ENCODE measurements at regions not wholly inside any gene's neighbourhood (a gene's known extent, or its start where the extent isn't known, plus 50 kb on each side); places are given as distances from the start of the nearest gene placed in this dataset.

GRCh38 chr7:118626739-118627138 lies 402.2 kb downstream of the ANKRD7 start:
- Mint-ChIP-seq H3K4me3 (no peak overlapping the region), H3K27ac (no peak overlapping the region), H3K4me1 (peaks cover 10% of the 10 kb centered on the region), H3K36me3 (ENCODE audit: low read depth) (no peaks in the 10 kb centered on the region), H3K9me3 (peaks cover 11% of the 10 kb centered on the region), H3K27me3 (ENCODE audit: insufficient read depth) (no peaks in the 10 kb centered on the region)
- WGBS, 2 experiments (ENCODE audit: insufficient coverage in 1 of 2, insufficient read length in 1 of 2) = 81 to 89% methylated on average over 2 to 4 of the region's 4 CpGs
- Histone ChIP-seq H3K36me3 (ENCODE audit: control insufficient read depth, insufficient read depth, low read length) (no peaks in the 10 kb centered on the region), H3K27me3 (ENCODE audit: control insufficient read depth, insufficient read depth, low read length, poor library complexity, severe bottlenecking) (no peaks in the 10 kb centered on the region), H3K4me1 (ENCODE audit: control insufficient read depth, insufficient read depth, low read length) (no peaks in the 10 kb centered on the region), H3K27ac (ENCODE audit: low read depth, low read length) (no peak overlapping the region), H3K4me3 (ENCODE audit: low read length) (peak overlapping the region; percentile 27), H3K9ac (ENCODE audit: extremely low read depth, low read length, poor library complexity, severe bottlenecking) (no peak overlapping the region), H3K9me3 (ENCODE audit: control insufficient read depth, low read length) (peaks cover 21% of the 10 kb centered on the region)
- no peak for DNase-seq
- no peak for TF ChIP-seq CTCF (conservative IDR thresholded peaks at IDR 0.05)

- no peaks in the 10 kb centered on the region for H3K27me3 ChIP-seq (ENCODE audit: control insufficient read depth, insufficient read depth, low read length, poor library complexity, severe bottlenecking)
- no peak for TF ChIP-seq CTCF (conservative IDR thresholded peaks at IDR 0.05)
These were observed 403.0 kb downstream of the ANKRD7 start for GRCh38 chr7:118627467-118627866.

GRCh38 chr7:118629898-118630438 lies 405.5 kb downstream of the ANKRD7 start:
- H3K4me1 Mint-ChIP-seq = peaks cover 14% of the 10 kb centered on the region
- peak; percentile 43 for DNase-seq
- WGBS, 2 experiments (ENCODE audit: insufficient coverage in 1 of 2, insufficient read length in 1 of 2) = 74% methylated on average over 1 of the region's 2 CpGs; no CpG with 5 or more reads in 1 of the 2 experiments
- no peak overlapping the region for H3K9ac ChIP-seq (ENCODE audit: extremely low read depth, low read length, poor library complexity, severe bottlenecking)
- H3K9me3 ChIP-seq (ENCODE audit: control insufficient read depth, low read length) = peaks cover 28% of the 10 kb centered on the region
- H3K27ac Mint-ChIP-seq = no peak overlapping the region
- H3K36me3 Mint-ChIP-seq (ENCODE audit: low read depth) = peaks cover 2% of the 10 kb centered on the region
- no peak for TF ChIP-seq CTCF (conservative IDR thresholded peaks at IDR 0.05)
- H3K4me1 ChIP-seq (ENCODE audit: control insufficient read depth, insufficient read depth, low read length) = no peaks in the 10 kb centered on the region
- no peak overlapping the region for H3K4me3 ChIP-seq (ENCODE audit: low read length)
- H3K27ac ChIP-seq (ENCODE audit: low read depth, low read length) = peak overlapping the region; percentile 36
- H3K27me3 ChIP-seq (ENCODE audit: control insufficient read depth, insufficient read depth, low read length, poor library complexity, severe bottlenecking) = no peaks in the 10 kb centered on the region
- peaks cover 17% of the 10 kb centered on the region for H3K9me3 Mint-ChIP-seq
- no peaks in the 10 kb centered on the region for H3K27me3 Mint-ChIP-seq (ENCODE audit: insufficient read depth)
- no peak overlapping the region for H3K4me3 Mint-ChIP-seq
- no peaks in the 10 kb centered on the region for H3K36me3 ChIP-seq (ENCODE audit: control insufficient read depth, insufficient read depth, low read length)

More at GRCh38 chr7:118627467-118627866, 403.0 kb downstream of the ANKRD7 start:
- H3K27me3 Mint-ChIP-seq (ENCODE audit: insufficient read depth) = no peaks in the 10 kb centered on the region
- H3K4me1 ChIP-seq (ENCODE audit: control insufficient read depth, insufficient read depth, low read length) = no peaks in the 10 kb centered on the region
- no peak overlapping the region for H3K4me3 Mint-ChIP-seq
- no peak for DNase-seq
- H3K9me3 Mint-ChIP-seq = peaks cover 12% of the 10 kb centered on the region
- H3K36me3 ChIP-seq (ENCODE audit: control insufficient read depth, insufficient read depth, low read length) = no peaks in the 10 kb centered on the region
- peaks cover 21% of the 10 kb centered on the region for H3K9me3 ChIP-seq (ENCODE audit: control insufficient read depth, low read length)
- no peak overlapping the region for H3K27ac Mint-ChIP-seq
- H3K4me3 ChIP-seq (ENCODE audit: low read length) = peak overlapping the region; percentile 27
- H3K4me1 Mint-ChIP-seq = peaks cover 14% of the 10 kb centered on the region
- WGBS, 2 experiments (ENCODE audit: insufficient coverage in 1 of 2, insufficient read length in 1 of 2) = 87 to 91% methylated on average over 3 to 8 of the region's 8 CpGs
- H3K36me3 Mint-ChIP-seq (ENCODE audit: low read depth) = no peaks in the 10 kb centered on the region
- H3K9ac ChIP-seq (ENCODE audit: extremely low read depth, low read length, poor library complexity, severe bottlenecking) = no peak overlapping the region
- H3K27ac ChIP-seq (ENCODE audit: low read depth, low read length) = no peak overlapping the region

Data from endodermal cell (in vitro differentiated cells).